ENCODE measurements at regions not wholly inside any gene's neighbourhood (a gene's known extent, or its start where the extent isn't known, plus 50 kb on each side); places are given as distances from the start of the nearest gene placed in this dataset.
"Not testable (repeated sequence)": the region's sequence is repeated elsewhere in the genome, so short reads cannot be mapped to it uniquely, and the experiment has no call there.

DNA sequence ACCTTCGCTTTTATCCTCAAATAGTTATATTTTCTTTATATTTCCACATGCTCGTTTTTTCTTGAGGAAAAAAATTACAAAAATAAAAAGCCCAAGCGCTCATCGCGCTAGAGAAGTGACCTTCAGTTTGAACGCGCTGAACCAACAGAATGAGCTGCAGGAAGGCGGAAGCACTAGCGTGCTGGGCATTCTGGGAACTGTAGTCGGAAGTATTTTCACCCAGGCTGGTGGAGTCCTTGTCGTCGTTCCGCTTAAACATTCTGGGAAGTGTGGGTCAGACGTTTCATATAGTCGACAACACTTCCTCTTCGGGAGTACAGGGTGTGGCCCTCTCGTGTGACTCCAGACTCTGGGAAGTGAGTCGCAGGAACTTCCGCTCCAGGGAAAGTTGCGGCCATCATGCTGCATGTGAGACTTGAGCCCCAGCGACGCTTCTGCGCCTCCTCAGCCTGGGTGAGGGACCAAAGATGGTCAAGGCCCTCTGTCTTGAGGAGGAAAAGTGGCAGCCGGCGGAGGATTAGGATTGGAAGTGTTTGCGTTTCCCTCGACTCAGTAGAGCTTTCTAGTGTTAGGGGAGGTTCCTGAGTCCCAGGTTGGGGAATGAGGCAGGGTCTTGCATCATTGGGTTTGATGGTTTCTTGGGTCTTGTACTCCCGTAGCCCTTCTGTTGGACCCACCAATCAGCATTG, 84.1 kb upstream of the GPR39 start:
- not testable (repeated sequence) for DNase-seq

DNA sequence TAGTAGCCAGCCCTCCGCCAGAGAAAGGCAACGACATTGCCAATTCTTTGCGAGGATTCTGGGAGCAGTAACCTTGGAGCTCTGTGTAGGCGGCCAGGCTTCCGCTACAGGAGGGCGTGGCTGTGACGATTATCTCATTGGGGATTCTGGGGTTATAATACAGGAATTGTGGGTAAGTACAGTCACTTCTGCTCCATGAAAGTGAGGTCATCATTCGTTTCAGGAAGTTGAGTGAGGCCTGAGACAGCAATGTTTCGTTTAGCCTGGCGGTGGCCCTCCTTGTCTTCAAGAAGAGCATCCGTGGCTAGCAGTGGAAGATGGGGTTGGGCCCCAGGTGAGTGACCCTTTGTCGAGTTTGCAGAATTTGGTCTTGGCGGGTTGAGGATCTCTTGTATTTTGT, 79.5 kb upstream of the GPR39 start:
- not testable (repeated sequence) for DNase-seq

DNA sequence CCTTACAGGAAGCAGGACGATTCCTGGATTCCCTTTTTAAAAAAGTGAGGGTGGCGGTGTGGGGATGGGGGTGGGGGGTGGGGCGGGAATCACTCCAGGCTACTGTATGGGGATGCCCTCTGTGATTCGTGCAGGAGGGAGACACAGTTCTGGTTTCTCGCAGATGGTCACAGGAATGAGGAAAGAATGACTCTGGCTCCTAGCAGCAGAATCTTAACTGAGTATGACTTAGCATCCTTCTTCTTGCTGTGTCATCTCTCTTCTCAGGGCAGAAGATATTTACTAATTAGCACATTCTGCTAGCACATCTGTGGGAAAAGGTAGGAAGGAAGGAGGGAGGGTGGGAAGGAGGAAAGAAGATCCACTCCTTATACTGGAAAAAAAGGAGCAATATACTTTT, 78.8 kb upstream of the GPR39 start:
- not testable (repeated sequence) for DNase-seq

- not testable (repeated sequence) for DNase-seq
These were observed 69.4 kb upstream of the GPR39 start for GRCh38 chr2:132347041-132347780.

- DNase-seq = peak; percentile 6
These were observed 67.4 kb upstream of the GPR39 start for GRCh38 chr2:132349092-132349687.

DNA sequence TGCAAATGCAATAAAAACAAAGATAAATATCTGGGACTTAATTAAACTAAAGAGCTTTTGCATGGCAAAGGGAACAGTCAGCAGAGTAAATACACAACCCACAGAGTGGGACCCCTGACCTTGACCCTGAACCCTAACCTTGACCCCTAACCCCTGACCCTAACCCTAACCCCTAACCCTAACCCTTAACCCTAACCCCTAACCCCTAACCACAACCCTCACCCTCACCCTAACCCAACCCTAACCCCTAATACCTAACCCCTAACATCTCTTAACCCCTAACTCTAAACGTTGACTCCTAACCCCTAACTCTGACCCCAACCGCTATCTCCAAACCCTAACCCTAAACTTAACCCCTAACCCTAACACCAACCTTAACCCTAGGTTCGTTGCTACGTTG, 64.9 kb upstream of the GPR39 start:
- not testable (repeated sequence) for DNase-seq

GRCh38 chr2:132352481-132353001, 64.1 kb upstream of the GPR39 start:
- DNase-seq = not testable (repeated sequence)

DNA sequence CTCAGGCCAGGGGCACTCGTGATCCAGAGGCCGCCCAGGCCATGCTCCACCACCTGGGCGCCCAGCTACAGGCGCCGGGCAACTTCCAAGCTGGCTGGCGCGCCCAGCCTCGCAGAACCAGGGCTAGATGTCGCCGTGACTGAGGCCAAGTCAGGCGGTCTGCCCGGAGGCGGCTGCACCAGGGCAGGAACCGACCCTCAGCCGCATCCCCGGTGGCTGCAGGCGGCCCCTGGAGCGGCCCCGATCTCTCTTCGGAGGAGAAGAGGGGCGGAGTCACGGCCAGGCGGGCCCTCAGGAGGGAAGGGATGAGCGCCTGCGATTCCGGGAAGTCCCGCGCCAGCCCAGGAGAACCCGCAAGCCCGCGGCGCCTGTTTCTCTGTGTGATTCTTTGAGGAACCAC, 63.2 kb upstream of the GPR39 start:
- DNase-seq = not testable (repeated sequence)

- DNase-seq = not testable (repeated sequence)
These were observed 55.6 kb upstream of the GPR39 start for GRCh38 chr2:132360964-132361363.

GRCh38 chr2:132361498-132361897, 55.1 kb upstream of the GPR39 start:
- not testable (repeated sequence) for DNase-seq

- not testable (repeated sequence) for DNase-seq
These were observed 53.3 kb upstream of the GPR39 start for GRCh38 chr2:132363352-132363751.

DNA sequence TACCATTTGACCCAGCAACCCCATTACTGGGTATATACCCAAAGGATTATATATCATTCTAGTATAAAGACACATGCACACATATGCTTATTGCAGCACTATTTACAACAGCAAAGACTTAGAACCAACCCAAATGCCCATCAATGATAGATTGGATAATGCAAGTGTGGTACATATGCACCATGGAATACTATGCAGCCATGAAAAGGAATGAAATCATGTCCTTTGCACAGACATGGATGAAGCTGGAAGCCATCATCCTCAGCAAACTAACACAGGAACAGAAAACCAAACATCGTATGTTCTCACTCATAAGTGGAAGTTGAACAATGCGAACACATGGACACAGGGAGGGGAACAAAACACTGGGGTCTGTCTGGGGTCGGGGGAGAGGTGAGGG, 50.6 kb upstream of the GPR39 start:
- DNase-seq = not testable (repeated sequence)

- DNase-seq = no peak
These were observed 50.0 kb upstream of the GPR39 start for GRCh38 chr2:132366421-132367180.

Data from activated CD4-positive, alpha-beta T cell treated with anti-CD3 and anti-CD28 coated beads, Interleukin-2, Interleukin-6, amounts not matched to agents 100 ng/mL and 50 ng/mL, durations not matched to agents 16 hours and 8 hours (primary cell).